GM12878 (cell line): ENCODE measurements at regions not wholly inside any gene's neighbourhood (a gene's known extent, or its start where the extent isn't known, plus 50 kb on each side); places are given as distances from the start of the nearest gene placed in this dataset.

Experiments
- BHLHE40 ChIP-seq, 2 experiments: fragments of 450-650 bp in 1 of 2; IDR thresholded peaks; 2 replicates each; pipeline ENCODE4 v1.6.1; 2011 to 2017; ENCODE audit warnings: low read depth in 2 of 2, borderline replicate concordance in 1 of 2, improper control_type of control experiment in 1 of 2, low read length in 1 of 2, mild to moderate bottlenecking in 1 of 2
- CREB1 ChIP-seq: IDR thresholded peaks from 2 replicates; pipeline ENCODE4 v1.6.1; 2012; ENCODE audit warnings: low read depth, mild to moderate bottlenecking, inconsistent platforms
- CTCF ChIP-seq, 3 experiments: IDR thresholded peaks in 2 of 3; conservative IDR thresholded peaks in 1 of 3; 2 replicates each; pipeline ENCODE4 v1.5.1; 2011; ENCODE audit warnings: low read depth in 3 of 3, low read length in 3 of 3, mild to moderate bottlenecking in 3 of 3, control low read depth in 2 of 3, moderate library complexity in 2 of 3, inconsistent platforms in 1 of 3, mixed read lengths in 1 of 3; ENCODE audit not compliant: control insufficient read depth in 2 of 3, insufficient read depth in 1 of 3; ENCODE audit errors: extremely low read depth in 1 of 3
- FOXK2 ChIP-seq: fragments of 450-650 bp; IDR thresholded peaks from 2 replicates; pipeline ENCODE4 v1.6.1; 2017; ENCODE audit warnings: mild to moderate bottlenecking, moderate library complexity
- ZBTB11 ChIP-seq: fragments of 450-650 bp; formaldehyde crosslinking; IDR thresholded peaks from 2 replicates; pipeline ENCODE4 v1.5.0; 2022; ENCODE audit warnings: mild to moderate bottlenecking, missing genetic modification characterization

- no peak for TF ChIP-seq ZBTB11 (CRISPR knock-in tag)
- no peak for TF ChIP-seq BHLHE40 (IDR thresholded peaks at IDR 0.05; ENCODE audit: borderline replicate concordance in 1 of 2, low read depth in 2 of 2, low read length in 1 of 2)
- TF ChIP-seq FOXK2, result no peak
- TF ChIP-seq CTCF (IDR thresholded peaks at IDR 0.05 in 2 of 3, conservative IDR thresholded peaks at IDR 0.05 in 1 of 3; ENCODE audit: control insufficient read depth in 2 of 3, extremely low read depth in 1 of 3, insufficient read depth in 1 of 3, low read depth in 3 of 3, low read length in 3 of 3), result no peak
- no peak for TF ChIP-seq CREB1
Observed at GRCh38 chr13:106104281-106104901, 431.1 kb downstream of the EFNB2 start.
